ENCODE measurements at regions not wholly inside any gene's neighbourhood (a gene's known extent, or its start where the extent isn't known, plus 50 kb on each side); places are given as distances from the start of the nearest gene placed in this dataset.

DNA sequence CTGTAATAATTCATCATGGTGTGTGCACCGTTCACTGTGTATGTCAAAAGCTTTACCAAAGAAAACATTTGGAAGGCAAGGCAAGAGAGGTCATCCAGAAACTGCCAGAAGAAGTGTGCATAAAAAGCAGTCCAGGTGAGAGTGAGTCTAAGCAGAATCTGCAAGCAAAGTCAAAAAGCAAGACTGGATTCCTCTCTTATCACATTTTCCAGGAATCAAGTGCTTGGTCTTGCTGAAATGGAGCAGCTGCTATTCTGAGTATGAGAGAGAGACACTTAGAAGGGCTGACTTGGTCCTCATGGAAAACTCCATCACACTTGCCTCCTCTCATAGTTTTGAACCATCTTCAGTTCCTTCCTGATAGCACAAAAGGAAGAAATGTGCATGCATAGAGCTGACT, 231.3 kb downstream of the ANAPC1 start:
- DNase-seq (ENCODE audit: low spot score), result no peak

DNA sequence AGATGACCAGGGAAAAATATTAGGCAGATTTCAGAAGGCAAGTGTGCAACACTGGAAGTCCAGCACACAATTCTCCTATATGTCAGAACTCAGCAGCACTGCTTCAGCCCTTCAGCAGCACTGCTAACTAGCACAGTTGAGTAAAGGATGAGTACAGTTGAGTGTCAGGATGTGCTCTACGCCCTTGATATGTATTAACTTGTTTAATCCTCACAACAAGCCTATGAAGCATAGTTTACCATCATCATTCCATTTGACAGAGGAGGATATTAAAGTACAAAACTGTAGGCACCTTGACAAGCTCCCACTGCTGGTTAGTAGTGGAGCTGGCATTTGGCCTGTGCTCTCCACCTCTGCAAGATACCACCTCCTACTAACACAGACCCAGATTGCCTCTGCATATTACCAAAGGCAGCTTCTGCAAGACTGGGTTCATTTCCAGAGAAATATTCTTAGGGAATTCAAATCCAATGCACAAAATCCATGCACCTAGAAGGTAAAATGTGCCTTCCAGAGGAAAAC, 230.8 kb downstream of the ANAPC1 start:
- no peak for DNase-seq (ENCODE audit: low spot score)

DNA sequence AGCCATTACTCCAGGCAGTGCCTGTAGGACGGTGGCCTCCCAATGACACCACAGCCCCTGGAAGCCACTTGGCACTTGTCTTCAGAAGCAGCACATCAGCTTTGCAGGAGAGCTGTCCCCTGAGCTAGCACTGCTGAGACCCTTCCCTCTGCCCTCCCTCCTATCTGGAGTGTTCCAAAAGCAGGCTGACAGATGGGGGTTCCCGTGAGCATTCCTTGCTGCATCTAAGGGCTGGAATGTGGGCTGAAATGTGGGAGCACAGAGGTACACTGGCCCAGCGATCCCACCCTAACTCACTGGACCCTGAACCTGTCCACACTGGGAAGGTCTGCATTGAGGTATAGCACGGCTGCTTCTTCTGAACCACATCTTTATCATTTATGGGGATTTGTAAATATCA, 230.1 kb downstream of the ANAPC1 start:
- DNase-seq (ENCODE audit: low spot score), result no peak

DNA sequence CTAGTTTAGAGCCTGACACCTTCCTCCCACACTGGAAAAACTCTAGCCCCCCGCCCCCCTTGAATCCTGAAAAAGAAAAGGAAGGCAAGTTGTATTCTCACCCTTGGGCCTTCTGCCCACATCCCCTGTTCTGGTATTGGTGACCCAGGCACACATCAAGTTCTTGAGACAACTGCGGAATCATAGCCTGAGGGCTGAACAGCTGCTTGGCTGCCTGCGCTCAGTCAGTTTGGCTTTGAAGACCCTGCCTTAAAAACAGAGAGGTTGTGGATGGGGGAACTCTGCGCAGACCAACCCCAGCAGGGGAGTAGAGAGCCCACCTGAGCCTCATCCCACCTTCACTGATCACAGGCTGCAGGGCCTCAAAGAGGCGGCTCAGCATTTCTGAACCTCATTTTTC, 229.2 kb downstream of the ANAPC1 start:
- DNase-seq (ENCODE audit: low spot score), result no peak

DNA sequence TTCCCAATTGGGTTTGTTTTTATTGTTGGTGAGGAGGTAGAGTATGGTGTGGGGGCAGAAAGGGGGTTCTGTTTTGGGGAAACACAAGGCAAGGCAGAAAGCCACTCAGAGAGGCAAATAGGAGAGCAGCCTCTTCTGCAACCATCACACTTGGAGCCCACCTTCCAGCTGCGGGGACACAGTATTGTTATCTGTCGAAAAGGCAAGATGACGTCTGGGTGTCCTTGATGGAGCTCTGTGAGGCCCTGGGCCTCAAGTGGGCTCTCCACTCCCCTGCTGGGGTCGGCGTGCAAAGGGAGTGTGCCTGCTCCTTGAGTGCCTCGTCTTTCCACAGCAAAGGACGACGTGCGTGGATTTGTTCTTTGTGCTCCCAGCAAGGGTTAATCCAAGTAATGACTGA, 227.6 kb downstream of the ANAPC1 start:
- no peak for DNase-seq (ENCODE audit: low spot score)

DNA sequence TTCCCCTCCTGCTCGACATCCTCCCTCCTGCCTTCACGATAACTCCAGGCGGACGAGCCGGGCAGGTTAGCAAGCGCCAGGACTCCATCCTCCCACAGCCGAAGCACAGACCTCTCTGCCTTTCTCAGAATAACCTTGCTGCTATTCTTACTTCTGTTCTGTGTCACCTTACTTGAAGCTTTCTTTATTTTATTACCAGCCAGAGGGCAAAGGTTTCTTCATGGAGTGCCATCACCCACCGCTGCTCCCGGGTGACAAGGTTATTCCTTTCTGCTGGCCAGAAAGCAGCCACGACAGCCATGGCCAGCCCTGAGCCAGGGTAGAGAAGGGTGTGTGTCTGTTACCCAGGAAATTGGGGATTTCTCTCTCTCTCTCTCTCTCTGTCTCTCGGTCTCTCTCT, 227.1 kb downstream of the ANAPC1 start:
- no peak for DNase-seq (ENCODE audit: low spot score)

DNA sequence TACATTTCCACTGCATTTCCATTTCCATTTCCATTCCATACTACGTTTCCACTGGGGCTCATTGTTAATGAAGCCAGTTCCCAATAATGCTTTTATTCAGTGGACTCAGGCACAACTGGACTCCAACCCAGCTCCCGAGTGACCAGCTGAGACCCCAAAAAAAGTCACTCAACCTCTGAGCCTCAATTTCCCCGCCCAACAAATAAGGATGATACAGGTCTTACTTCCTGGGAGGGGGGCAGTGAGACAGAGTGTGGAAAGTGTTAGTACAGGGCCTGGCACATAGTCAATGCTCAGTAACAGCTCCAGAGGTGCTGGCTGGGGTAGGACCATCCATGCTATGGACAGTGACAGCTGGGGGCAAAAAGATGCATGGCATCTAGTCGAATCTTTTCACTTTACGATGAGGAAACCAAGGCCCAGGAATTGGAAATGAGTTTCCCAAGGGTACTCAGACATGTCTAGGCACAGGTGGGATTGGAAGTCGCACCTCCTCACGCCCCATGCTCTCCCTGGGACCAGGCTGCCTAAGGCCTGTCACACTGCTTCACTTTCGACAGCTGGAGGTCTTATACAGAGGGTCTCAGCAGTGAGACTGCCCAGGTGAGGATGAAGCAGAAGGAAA, 226.5 kb downstream of the ANAPC1 start:
- DNase-seq (ENCODE audit: low spot score), result no peak

DNA sequence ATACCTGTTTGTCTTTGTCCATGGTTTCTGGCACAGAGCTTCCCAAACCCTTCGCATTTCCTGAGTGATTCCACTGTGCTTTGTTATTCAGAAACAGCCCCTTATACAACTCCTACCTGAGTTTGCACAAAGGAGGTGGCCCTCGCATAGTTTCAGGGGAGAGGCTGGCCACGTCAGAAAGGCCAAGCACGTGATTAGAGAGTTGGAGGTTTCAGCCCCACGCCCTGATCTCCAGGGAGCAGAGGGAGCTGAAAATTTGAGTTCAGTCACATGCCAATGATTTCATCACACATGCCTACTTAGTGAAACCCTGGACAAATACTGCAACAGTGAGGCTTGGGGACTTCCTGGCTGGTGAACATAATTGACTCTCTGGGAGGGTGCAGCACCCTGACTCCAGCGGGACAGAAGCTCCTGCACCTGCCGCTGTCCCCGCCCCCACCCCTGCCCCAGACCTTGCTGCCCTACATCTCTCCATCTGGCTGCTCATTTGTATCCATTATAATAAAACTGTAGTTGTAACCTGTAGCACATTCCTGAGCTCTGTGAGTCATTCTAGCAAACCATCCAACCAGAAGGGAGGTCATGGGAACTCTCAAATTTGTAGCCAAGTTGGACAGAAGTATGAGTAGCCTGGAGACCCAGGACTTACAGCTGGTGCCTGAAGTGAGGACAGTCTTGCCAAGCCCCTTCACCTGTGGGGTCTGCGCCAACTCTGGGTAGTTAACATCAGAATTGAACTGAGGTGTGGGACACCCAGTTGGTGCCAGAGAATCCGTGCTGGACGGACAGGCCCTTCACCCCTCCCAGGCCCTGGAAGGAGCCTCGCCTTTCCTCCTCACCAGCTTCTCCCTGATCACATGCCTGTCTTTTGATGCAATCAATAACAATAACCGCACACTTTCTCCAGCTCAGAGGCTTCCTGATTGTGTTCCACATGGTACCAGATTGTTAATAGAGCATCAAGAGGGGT, 224.3 kb downstream of the ANAPC1 start:
- peak; percentile 79 for DNase-seq (ENCODE audit: low spot score)

DNA sequence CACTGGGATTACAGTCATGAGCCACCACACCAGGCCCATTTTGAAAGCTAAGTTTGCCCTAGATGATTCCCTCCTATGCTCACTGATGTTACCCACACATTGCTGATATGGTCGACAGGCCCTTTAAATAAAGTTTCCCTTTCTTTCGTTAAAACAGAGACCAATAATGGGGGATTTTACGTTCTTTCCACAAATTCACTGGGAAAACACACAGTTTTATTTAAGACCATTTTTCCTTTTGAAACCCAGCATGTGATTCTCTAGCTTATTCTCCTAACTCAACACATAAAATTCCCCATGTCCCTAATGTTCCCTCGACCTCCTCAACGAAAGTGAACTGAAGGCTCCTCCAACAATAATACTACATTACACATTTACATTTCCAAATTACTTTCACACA, 223.2 kb downstream of the ANAPC1 start:
- DNase-seq (ENCODE audit: low spot score), result no peak

DNA sequence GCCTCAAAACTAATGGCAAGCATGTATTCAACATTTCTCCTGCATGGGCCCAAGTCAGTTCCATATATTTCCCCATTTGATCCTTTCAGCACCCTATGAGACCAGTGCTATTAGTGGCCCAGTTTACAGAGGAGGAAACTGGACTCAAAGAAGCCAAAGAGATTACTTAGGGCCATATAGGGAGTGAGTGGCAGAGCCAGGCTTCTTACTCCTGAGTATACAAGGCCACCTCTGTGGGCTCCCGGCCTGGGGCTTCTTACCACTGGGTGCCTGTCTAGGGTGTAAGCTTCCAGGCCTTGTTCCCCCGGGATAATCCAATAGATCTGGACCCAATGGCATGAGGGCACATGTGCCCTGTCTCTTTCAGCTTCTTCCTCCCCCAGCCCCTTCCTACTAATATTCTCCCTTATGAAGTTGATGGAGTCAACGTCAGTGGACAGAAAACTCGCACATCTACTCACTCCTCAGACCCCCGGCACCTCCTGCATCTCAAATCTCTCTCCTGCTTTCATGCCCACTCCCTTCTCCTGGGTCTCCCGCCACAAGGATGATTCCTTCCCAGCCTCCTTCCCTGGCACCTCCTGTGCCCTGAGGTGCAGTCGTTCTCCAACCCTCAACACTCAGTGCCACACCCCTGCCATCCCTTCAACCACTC, 222.6 kb downstream of the ANAPC1 start:
- DNase-seq (ENCODE audit: low spot score), result no peak

DNA sequence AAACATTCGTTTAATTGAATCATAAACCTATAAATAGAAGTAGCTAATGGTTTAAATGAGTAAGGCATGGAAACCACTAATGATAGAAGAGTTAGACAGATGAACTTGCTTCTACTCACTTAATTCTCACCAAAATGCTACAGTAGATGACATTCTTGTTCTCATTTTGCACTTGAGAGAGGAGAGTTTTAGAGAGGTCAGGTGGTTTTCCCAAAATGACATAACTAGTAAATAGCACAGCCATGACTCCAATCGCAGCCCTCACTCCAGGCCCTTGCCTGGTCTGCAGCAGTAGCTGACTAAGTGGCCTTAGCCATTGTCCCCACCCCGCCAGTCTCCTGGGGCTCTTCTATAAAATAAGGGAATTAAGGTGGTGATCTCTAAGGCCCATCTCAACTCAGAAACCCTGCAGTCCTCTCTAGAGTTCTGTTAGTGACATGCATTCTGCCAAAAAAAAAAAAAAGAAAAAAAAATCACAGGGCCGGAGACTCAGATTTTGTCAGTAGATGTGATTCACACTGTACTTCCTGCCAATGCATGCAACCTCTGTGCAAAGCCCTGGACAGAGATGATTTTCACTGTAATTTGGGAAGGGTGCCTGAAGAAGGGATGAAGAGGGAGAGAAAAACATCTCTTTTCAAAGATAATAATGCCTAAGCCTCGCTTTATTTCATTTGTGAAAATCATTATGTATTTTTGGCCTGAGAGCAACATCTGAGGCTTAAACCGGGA, 221.8 kb downstream of the ANAPC1 start:
- DNase-seq (ENCODE audit: low spot score), result peak; percentile 77

DNA sequence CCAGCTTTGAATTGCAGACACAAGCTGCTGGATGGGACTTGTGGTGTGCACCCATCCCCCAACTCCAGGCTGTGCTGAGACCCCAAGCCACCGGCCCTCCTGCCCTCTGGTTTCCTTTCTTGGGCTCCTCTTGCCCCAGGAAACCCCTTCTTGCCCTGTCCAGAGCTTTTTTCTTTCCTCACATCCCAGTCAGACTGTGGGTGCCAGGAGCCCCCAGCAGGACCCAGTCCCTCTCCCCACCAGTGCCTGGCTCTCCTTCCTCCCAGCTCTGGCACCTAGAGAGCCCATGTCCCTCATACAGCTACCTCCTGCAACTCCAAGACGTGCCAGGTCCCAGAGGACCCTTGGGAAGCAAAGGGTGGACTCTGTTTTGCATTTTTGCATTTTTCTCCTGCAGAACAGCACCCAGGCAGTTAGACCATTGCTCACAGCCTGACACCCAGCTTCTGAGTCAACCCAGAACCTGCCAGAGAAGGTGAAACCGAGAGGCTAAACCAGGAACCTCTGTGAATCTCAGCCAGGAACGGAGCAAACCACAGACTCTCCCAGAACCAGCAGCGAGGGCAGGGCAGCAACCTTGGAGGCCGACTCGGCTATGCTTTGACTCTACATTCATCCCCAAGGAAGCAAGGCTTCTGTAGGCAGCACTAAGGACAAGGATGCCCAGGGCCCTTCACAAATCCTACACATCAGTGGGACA, 221.1 kb downstream of the ANAPC1 start:
- no peak for DNase-seq (ENCODE audit: low spot score)

DNA sequence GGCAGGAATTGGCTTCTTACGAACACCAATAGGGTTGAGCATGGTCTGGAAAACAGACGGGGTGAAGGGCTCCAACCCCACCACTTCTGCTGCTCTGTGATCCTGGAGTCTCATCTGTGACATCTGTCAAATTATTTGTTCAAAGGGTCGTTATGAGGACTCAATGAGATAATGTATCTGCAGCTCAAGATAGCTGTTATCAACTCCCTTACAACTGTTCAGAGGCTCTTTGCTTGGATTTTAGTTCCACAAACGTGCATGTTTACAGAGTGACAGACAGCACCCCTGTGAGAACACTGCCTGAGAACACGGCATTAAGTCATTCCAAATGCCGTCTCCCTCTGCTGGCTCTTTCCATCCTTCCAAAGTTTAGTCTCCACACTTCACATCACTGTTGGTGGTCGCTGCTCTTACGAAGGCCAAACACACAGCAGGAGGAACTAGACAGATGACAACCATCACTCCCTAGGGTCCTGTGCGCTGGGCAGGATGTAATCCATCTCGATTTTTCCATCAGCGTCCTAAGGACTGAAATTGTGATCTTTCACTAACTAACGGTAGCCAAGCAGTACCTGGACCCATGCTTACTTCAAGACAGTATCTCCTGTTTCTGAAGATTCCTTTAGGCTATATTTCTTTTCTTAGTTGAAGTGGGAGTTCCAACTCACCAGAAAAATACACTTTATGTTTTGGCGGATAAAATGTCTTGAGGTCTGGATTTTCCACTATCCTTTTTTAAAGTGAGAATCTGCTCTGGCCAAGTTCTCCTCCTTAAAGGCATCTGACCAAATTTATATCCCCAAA, 220.3 kb downstream of the ANAPC1 start:
- peak; percentile 50 for DNase-seq (ENCODE audit: low spot score)

DNA sequence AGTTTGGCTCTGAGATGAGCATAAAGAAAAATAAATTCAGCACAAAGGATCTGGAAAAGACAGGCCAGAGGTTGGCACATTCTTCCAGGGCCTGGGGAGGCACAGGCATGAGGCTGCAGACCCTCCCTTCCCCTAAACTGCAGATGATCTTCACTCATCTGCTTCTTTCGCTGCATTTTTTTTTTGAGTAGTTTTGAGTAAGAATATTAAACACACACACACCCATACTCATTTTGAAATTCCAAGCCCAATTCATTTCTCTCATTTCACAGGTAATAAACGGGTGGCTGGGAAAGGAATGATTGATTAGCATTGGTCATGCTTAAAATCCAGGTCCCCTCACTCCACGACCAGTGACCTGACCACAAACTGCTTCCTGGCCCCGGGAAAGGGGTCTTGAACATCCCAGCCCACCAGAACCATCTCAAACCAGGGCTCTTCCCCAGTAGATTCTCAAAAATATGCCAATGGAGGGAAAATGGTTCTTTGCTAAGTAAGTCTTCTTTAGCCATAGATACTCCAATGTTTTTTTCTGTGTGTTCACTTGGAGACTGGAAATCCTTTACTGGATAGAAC, 219.6 kb downstream of the ANAPC1 start:
- DNase-seq (ENCODE audit: low spot score), result no peak

DNA sequence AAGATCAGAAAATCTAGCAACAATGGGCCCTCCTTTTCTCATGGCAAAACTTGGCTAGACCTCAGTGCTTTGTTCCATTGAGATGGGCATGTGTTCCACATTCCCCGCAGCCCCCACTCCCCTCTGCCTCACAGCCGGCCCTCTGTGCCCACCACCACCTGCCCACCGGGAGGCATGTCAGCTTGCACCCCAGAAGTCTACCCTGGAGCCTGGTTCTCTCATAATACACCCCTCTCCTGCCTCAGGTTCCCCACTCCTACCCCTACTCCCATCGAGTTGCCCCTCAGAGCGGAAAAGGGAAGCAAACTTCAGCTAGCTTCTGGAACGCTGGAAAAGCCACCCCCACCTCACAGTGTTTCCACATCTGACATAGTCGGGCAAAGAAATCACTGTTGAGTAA, 219.0 kb downstream of the ANAPC1 start:
- DNase-seq (ENCODE audit: low spot score), result no peak

DNA sequence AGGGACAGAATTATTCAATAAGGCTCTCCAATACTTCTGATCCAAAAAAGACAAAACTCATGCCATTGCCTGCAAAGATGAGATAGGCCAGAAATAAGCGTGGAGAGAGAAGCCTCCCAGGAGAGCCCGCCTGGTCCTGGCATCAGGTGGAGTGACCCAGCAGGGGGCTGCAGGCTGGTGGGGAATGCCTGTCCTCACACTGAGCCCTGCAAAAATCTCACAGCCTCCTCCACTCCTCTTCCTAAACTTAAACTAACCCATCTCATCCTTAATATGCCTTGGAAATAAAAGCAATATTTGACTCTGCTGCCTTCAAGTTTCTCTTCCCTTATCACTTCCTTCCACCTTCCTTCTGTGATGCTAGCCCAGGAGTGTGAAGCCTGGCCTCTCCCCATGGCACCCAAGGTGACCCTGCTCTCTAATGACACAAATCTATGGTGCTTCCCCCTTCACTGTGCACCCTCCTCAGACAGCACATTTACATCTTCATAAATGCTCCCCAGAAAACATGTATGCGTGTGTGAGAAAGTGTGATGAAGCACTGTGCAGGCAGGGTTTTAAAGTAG, 218.4 kb downstream of the ANAPC1 start:
- no peak for DNase-seq (ENCODE audit: low spot score)

DNA sequence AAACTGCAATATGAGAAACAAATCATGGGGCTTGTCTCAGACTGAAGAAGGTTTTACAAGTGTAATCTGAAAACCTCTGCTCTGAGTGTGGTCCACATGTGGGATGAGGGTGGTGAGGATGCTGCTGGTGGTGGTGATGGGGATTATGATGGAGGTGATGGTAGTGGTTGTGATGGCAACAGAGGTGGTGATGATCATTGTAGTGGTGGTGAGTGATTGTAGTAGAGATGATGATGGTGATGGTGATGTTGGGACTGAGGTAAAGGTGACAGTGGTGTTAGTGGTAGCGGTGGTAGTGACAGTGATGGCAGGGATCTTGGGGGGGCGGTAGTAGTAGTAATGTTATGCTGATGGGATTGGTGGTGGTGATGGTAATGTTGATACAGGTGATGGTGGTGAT, 217.8 kb downstream of the ANAPC1 start:
- no peak for DNase-seq (ENCODE audit: low spot score)

DNA sequence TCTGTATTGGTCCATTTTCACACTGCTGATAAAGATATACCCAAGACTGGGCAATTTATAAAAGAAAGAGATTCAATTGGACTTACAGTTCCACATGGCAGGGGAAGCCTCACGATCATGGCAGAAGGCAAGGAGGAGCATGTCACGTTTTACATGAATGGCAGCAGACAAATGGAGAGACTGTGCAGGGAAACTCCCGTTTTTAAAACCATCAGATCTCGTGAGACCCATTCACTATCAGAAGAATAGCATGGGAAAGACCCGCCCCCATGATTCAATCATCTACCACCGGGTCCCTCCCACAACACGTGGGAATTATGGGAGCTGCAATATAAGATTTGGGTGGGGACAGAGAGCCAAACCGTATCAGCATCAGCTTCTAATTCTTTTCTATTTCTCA, 217.0 kb downstream of the ANAPC1 start:
- DNase-seq (ENCODE audit: low spot score), result no peak

DNA sequence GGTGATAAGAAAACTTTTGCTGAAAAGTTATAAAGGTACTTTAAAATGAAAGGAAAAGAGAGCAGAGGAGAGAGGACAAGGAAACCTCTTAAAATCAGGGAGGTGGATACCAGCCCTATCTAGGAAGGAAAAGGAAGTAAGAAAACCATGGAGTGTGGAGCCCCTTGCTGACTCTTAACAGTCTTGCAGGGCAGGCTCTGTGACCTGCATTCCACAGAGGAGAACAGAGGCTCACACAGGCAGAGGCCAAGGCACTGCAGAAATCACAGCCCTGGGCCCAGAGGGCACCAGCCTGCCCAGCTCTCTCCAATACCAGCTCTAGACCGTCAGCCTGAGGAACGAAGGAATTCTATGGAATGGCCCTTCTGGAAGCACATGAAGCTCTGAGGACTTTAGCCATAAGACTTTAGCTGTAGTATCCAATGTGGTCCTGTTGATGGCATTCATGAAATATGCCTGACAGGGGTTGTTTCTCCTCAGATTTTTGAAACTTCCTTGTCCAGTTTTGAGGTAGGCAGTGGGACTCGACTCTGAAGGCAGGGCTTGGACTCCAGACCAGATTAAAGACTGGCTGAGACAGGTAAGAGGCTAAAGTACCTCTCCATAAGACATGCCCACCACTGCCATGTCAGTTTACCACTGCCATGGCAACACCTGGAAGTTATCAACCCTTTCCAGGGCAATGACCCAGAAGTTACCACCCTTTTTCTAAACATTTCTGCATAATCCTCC, 216.3 kb downstream of the ANAPC1 start:
- peak; percentile 71 for DNase-seq (ENCODE audit: low spot score)
